ENCODE measurements at regions not wholly inside any gene's neighbourhood (a gene's known extent, or its start where the extent isn't known, plus 50 kb on each side); places are given as distances from the start of the nearest gene placed in this dataset.

DNA sequence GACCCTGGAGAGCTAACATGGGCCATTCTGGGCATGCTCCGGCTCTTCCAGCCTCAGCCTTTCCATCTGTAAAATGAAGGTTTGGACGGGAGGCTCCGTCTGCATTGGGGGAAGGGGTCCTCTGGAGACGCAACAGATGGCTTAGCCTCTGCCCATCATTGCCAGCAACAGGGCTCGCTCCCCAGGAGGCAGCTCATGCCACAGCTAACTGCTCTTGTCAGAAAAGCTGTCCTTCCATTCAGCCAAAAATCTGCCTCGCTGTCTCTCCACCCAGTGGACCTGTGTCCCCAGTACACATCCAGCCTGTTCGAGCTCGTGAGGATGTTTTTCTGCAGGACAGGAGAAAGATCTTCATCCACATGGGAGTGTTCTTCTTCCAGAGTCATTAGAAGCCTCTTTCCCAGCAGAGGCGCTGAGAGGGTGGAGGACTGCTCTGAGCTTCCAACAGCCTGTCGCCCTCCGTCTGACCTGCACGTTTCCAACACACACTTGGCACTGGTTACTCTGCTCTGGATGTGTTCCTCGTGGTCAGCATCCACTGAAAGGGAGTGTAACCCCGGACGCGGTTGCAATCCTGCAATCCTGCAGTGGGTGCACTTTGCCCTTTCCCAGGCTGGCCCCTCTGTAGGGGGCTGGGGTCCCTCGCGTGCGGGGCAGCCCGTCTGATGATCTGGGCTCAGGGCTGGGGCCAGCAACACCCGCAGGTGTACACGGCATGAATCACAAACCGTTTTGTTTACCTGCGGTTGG lies 1340.9 kb downstream of the TBC1D22A start:
- no peak overlapping the region for H3K4me3 ChIP-seq (ENCODE audit: low read depth, low read length)

DNA sequence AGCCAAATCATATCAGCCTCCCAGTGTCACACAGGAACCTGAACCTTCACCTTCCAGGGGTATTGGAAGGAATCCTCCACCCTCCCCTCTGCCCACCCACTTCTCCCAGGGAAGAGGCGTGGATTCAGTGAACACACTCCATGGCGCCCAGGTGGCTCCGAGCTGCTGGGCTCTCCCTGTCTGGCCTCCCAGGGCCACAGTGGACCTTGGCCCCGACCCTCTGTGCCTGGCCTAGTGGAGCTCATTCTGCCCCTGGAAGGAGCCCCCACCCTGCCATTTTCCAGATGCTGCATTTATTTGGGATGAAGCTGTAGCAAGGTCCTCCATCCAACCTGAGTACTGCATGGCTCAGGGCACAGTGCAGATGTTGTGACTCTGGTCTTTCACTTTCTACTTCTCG lies 1340.1 kb downstream of the TBC1D22A start:
- no peak overlapping the region for H3K4me3 ChIP-seq (ENCODE audit: low read depth, low read length)

DNA sequence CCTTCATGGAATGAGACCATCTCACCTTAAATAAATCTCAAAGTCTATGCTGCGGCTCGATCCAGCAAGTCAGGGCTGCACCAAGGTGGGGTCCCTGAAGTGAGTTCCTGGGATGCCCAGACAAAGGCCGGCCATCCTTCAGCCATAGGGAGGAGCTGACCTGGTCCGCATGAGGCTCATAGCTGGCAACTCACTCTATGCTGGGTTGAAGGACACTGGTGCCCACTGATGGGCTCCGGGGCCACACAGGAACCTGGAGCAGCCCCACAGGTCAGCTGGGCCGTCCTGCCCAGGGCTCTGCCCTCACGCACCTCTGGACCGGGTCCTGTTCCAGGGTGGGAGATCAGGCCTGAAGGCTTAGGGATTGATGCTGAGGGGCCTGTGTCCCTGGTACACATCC lies 1339.3 kb downstream of the TBC1D22A start:
- no peak overlapping the region for H3K4me3 ChIP-seq (ENCODE audit: low read depth, low read length)

DNA sequence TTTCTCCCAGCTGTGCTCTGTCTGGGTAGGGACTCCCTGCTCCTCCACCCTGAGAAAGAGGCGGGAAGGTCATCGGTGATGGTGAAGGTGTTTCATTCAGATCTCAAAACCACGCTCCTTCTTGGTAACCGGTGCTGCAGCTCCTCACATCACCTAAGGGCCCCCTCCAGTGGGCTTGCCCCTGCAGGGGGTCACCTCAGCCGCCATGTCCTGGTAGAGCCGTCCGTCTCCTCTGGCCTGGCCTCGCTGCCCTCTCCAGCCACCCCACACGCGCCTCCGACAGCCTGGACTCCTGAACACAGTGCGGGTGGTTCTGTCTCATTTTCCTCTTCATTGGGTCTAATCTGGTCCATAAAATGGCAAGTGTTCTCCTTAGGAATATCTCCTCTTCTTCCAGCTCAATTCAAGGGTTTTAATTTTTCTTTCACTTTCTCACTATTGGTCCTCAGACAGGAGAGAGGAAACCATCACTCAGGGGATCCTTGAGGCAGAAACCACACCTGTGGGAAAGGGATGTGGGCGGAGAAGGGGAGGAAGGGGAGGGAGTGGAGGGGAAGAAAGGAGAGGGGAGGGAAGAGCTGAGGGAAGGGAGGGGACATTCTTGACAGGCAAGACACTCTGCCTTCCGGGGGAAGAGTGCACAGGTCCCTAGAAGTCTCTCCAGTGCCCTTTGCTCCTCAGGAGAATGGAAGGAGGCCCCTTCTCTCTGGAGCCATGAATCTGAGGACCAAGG lies 1338.4 kb downstream of the TBC1D22A start:
- H3K4me3 ChIP-seq (ENCODE audit: low read depth, low read length), result no peak overlapping the region

DNA sequence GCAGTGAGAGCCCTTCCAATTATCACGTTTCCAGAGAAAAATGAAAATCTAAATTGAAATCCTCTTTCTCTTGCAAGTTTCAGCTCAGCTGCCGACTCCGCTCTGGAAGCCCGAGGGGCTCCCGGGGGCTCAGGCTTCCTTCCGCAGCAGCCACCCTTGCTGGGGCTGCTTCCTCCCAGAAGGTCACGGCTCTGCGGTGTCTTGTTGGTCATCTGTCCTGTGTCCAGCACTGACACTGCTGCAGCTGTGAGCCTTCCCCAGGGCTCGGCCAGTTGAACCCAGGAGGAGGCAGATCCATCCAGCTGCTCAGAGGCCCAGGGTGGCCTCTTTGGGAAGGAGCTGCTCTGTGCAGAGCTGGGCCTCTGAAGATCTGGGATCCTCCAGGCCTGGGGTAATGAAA lies 1337.2 kb downstream of the TBC1D22A start:
- H3K4me3 ChIP-seq (ENCODE audit: low read depth, low read length), result no peak overlapping the region

DNA sequence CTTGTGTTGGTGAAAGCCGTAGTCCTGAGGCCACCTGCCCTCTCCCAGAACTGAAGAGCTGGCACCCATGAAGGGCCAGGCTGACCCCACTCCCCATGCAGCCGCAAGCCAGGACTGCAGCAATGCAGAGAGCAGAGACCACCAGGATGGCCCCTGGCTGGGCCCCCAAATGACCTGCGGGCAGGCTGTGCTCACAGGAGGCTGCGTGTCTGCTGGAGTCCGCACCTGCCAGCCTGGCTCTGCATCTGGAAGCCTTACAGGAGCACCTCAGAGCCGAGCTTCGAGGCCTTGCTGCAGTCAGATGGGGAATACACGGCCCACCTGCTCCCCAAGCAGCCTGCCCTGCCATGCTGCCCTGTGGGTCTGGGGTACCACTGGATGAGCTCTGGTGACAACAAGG lies 1336.8 kb downstream of the TBC1D22A start:
- H3K4me3 ChIP-seq (ENCODE audit: low read depth, low read length), result no peak overlapping the region

DNA sequence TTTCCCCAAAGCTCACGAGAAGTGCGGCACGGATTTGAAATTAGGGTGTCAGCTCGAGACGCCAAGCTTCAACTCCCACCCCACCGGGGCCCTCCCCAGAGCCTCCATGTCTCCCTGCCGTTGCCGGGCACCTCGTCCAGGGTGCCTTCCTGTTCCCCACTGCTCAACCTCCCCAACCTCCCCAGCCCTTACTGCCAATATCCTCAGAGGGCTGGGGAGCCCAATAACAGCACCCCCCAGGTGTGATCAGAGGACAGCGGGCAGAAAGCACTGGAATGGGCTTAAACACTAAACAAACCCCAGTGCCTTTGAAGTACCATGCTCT lies 1336.4 kb downstream of the TBC1D22A start:
- H3K4me3 ChIP-seq (ENCODE audit: low read depth, low read length), result no peak overlapping the region

DNA sequence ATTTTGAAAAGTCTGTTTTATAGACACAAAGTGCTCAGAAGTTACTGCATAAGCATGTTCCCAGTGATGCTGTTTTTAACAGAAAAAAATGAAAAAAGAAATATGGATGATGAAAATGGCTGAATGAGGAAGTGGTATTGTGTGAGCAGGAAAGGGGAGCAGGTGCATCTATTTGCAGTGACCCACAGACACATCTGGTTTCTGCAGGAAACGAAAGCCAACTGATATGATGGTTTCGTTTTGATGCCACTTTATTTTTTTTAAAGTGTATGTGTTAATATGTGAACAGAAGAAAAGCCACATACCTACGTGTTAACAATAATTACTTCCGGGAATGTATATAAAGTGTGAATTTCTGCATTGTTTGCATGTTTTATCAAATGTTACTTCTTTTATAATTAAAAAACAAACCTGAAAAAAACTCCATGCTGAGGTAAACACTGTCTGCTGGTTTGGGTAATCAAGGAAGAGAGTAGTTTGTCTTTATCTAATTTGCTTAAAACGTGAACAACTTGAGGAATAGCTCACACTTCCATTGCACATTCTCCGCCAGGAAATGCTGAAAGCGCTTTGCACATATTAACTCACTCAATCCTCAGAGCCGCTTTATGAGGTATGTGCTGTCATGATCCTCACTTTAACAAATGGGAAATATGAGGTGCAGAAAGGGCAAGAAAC lies 1335.9 kb downstream of the TBC1D22A start:
- H3K4me3 ChIP-seq (ENCODE audit: low read depth, low read length), result no peak overlapping the region

DNA sequence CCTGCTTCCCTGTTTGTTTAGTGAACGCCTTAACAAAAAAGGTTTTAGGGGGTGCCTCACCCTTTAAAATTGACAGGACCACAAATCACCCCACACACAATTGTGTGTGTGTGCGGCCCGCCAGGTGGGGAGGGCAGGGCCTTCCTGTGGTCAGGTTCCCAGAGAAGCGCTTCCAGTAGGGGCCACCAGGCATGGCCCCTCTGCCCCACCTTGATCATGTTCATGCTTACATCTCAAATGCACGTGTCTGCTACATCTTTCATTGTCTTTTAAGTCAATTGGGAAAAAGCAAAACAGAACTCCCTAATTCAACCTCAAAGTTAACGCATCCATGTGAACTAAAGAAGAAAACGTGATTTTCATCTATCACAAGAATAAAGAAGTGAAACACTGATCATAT lies 1335.3 kb downstream of the TBC1D22A start:
- H3K4me3 ChIP-seq (ENCODE audit: low read depth, low read length), result no peak overlapping the region

DNA sequence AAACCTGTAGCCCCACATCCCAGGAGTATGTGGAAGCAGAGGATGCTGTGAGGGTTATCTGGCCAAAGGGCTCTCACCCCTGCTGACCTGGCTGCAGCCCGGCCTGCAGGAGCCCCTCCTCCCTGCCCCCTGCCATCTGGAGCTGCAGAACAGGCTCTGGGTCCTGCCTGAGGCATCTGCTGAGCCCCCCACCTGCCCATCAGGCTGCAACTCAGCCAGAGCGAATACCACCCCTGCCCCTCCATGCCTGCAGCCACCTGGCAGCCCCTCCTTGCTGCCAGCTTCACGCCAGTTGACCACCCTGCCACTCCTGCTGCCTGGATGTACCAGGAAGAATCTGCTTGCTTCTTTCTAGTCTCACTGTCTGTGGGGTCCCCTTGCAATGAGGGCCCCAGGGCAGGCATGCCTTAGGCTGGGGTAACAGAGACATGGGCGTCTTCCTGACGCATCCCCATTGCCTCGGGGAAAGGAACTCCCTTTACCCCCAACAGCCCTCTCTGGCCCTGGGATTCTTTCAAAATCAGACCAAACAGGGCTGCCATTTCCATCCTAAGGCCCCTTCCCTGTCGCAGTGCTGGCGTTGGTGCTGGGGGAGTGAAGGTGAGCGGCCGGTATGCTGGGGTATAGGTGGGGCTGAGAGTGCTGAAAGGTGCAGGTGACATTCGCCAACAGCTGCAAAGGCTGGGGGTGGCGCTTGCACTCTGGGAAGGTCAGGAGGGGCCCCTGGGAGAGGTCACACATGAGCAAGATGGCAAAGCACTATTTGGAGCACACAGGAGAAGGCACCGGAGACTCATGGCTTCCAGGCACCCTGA lies 1334.6 kb downstream of the TBC1D22A start:
- no peak overlapping the region for H3K4me3 ChIP-seq (ENCODE audit: low read depth, low read length)

DNA sequence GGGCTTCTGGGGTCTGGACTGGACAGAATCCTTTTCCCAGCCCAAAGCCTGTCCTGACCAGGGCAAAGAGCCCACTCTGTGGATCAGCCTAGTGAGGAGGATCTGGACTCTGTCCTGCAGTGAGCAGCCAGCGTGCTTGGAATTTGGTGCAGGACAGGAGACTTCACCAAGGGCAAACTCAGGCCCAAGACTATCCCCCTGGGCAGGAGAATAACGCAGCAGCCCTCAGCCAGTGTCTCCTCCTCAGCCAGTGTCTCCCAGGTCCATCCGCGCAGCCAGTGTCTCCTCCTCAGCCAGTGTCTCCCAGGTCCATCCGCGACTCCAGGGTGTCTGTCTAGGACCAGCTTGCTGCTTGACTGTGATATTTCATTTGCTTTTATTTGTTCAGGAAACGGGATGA lies 1334.0 kb downstream of the TBC1D22A start:
- no peak overlapping the region for H3K4me3 ChIP-seq (ENCODE audit: low read depth, low read length)

DNA sequence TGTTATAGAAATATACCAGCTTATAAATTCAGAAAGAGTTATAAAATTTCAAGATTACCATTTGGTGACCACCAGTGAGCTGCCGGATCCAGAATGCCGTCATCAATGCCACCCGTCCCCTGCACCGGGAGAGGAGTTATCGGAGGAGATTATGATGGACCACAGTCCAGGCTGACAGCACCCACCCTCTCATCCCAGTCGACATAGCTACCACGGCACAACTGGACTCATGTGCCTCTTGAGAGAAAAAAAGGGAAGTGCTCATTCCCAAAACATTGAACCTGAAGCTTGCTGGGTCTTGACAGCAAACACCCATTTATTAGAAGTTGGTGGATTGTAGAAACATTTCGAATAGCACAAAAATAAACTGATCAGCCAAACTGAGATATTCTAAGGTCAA lies 1331.5 kb downstream of the TBC1D22A start:
- H3K4me3 ChIP-seq (ENCODE audit: low read depth, low read length), result no peak overlapping the region

DNA sequence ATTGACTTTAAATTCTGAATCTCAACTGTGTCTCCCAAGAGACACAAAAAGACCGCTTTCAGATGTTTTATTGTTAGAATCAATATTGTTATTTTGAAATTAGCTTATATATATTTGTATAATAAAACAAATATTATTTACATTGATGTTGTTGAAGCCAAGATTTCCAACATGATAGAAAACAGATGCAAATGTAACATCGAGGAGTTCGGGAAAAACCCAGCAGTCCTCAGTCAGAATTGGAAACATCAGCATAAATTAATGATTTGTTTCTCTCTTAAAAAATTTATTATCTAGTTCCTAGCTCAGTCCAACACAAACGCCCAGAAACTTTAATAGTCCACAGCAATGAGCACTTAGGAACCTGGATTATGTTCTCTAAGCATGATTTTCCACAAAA lies 1330.4 kb downstream of the TBC1D22A start:
- no peak overlapping the region for H3K4me3 ChIP-seq (ENCODE audit: low read depth, low read length)

DNA sequence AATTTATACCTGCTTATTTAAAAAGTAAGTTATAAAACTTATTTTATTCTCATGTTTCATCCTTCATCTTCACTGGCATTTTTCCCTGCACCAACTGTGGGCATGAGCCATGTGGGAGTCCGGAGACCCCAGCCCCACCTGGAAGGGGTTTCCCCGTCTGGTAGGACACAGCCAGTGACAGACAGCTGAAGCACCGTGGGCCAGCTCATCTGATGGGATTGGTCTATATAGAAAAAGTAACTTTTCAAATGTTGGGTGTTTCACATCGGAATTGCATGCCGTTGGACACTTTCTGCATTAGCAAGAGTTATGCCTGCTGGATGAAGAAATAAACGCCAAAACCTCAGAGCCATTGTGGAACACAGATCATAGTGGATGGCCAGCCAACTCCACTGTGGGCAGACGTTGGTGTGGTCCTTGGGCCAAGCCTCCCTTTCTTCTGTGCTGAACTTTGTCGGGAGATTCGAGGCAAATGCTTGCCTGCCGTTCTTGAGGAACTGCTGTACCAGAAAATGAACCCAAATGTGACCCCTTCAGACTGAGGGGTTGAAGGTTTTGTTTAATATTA lies 1329.3 kb downstream of the TBC1D22A start:
- no peak overlapping the region for H3K4me3 ChIP-seq (ENCODE audit: low read depth, low read length)

DNA sequence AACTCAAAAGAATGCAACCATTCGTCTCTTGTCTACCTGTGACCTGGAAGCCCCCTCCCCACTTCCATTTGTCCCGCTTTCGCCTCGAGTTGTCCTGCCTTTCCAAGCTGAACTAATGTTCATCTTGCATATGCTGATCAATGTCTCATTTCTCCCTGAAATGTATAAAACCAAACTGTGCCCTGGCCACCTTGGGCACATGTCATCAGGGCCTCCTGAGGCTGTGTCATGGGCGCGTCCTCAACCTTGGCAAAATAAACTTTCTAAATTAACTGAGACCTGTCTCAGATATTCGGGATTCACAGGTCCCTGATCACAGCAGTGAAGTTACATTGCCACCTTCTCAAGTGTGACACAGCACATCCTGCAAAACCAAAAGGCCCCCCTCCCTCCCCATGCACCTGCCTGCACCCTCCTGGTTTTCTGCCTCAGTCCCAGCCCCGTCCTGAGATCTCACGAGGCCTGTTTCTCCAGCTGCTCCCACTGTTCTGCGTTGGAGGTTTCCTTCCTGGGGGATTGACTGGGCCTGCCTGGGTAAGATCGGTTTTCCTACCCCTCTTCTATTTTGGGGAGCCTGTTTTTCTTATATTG lies 1328.7 kb downstream of the TBC1D22A start:
- H3K4me3 ChIP-seq (ENCODE audit: low read depth, low read length), result no peak overlapping the region

DNA sequence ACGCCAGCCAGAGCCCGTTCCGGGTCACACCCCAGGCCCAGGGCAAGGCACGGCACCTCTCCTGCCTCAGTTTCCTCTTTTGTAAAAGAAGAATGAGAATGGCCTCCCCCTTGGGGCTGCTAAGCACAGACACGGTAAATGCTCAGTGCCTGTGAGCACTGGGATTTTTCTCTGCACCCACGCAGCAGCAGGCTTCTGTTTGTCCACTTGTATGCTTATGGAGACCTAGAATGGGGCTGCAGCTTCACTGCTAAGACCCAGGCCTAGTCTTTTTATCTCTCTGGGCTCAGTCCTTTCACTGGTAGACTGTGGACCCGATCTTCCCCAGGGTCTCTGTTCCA lies 1327.9 kb downstream of the TBC1D22A start:
- no peak overlapping the region for H3K4me3 ChIP-seq (ENCODE audit: low read depth, low read length)

DNA sequence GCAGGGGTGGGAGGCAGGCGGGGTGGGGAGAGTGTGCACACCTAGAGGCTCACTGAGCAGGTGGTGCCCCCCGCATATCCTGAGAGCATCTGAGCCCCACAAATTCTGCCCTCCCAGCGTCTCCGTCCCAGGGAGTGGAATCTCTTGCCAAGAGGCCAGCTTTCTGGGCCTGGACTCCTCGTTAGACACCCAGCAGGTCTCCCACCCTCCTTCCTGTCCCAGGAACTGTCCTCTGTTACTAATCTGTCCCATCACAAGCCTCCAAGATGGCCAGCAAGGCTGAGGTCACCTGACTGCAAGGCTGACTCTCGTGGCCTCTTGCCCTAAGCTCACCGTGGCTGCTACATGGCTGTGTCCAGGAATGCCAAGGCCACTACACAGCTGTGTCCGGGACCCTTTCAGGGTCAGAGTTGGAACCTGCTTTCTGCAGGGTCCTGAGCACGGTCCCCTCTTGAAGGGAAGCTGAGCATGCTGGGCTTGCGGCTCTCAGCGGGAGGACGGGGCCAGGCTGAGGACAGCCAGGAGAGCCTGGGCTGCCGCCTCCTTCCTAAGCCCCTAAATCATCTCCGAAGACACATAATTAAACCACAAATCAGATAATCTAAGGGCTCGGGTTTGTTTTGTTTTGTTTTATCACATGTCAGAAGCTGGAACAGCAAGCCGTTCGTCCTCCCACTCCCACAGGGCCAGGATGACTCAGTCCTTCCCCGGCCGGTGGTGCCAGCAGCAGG lies 1327.3 kb downstream of the TBC1D22A start:
- no peak overlapping the region for H3K4me3 ChIP-seq (ENCODE audit: low read depth, low read length)

DNA sequence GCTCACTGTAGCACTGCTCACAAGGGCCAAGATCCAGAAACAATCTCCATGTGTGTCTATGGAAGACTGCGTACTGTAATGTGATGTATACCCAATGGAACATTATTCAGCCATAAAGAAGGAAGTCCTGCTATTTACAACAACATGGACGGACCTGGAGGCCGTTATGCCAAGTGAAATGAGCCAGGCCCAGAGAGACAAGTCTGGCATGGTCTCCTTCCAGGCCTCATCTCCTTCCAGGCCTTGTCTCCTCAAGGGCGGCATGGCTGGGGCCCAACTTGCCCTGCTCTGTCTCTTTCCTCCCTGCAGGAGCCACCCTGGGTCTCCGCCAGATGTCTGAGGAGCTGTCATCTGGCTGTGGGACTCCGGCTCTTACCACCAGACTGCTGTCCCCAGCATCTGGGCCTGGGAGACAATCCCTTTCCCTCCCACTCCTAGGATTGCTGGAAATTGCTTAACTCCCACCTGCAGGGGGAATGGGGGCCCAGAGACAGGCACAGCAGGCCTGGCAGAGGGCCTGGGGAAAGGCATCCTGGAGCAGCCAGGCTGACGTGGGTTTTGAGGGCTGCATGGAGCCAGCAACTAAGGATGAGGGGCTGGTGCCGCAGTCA lies 1326.6 kb downstream of the TBC1D22A start:
- no peak overlapping the region for H3K4me3 ChIP-seq (ENCODE audit: low read depth, low read length)

DNA sequence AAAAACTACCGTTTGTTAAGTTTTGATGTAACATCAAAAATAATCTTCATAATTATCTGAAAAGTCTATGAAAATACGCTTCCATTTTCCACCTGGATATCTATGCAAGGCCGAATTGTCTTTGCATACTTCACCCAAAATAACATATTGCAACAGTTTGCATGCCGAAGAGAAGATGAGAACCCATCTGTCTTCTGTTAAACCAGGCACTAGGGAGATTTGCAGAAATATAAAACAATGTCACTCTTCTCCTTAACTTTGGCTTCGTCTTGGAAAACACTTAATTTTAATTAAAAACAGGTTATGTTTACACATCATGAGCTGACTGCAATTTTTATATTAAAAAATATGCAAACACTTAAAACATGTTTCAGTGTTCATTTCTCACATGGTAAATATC lies 1325.8 kb downstream of the TBC1D22A start:
- no peak overlapping the region for H3K4me3 ChIP-seq (ENCODE audit: low read depth, low read length)
